Skin epidermis (tissue), 12 donors: ENCODE measurements at regions not wholly inside any gene's neighbourhood (a gene's known extent, or its start where the extent isn't known, plus 50 kb on each side); places are given as distances from the start of the nearest gene placed in this dataset.
A peak's percentile ranks its signal among the peaks of the same experiment; 100 is the strongest.

ENCODE experiments used
- H3K27ac ChIP-seq, 21 experiments: fragments of 200-600 bp; sonication (generic) in 11 of 21; one replicate each; pipeline ENCODE4 v1.5.0; 2020; ENCODE audit warnings: mild to moderate bottlenecking in 3 of 21, inconsistent platforms in 2 of 21, moderate library complexity in 2 of 21
- H3K4me3 ChIP-seq, 7 experiments: fragments of 200-600 bp; sonication (generic) in 2 of 7; one replicate each; pipeline ENCODE4 v1.5.0; 2020; ENCODE audit warnings: inconsistent platforms in 2 of 7, mild to moderate bottlenecking in 2 of 7, moderate library complexity in 1 of 7

DNA sequence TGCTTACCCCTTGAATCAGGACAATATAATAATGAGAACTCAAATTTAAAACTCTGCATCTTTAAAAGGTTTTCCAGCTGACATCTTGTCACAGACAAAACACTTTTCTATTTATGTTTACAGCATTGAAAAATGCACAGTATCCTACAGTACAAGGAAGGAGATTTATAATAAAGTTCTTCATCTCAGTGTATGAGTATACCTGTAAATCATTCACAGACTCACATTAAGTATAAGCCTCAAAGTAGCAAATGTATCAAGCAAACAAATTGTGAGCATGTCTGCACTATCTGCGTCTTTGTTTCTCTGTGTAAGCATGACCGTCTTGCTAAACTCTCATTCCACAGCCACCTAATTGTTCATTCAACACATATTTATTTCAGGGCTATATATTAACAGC, 52.8 kb downstream of the PPP1R2C start:
- Histone ChIP-seq H3K4me3 (no peak overlapping the region), H3K27ac (no peak overlapping the region)

DNA sequence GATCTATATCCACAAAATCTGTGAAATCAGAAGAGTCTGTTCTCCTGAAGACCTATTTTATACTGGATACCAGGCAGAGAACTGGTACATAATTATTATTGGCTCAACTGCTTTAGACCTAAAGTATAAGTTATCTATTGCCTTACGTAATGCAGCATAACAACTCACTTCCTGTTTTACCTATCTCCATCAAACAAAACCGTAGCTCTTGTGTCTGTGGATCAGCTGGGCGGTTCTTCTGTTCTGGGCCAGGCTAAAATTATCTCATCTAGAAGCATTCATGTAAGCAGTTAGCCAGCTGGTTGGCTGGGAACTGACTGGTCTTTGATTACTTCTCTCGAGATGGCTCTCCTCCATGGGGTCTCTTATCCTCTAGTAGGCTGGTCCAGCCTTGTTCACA, 57.8 kb downstream of the PPP1R2C start:
- Histone ChIP-seq H3K27ac (no peak overlapping the region), H3K4me3 (no peak overlapping the region)

DNA sequence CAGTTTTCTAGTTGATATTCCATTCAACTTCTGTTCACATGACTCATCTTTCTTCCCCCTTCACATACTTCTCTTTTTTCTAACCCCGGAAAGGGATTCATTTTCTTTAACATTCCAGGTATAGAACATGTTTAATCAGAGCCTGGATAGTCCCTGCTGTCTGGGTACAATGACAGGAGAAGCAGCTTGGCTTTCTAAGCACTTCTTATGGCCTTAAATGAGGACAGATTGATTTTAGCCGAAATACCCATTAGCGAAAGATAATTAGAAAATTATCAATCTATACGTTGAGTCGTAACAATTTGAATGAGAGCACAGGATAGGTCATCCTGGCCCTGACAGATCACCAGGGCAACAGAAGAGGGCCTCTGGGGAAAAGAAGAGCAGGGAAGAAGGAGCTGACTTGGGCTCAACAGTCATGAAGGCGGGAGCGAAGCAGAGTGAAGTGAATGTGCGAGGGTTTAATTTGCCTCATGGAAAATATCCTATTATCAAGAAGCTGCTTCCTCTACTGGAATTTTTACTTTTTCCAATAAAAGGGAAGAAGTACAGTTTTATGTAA, 62.2 kb downstream of the PPP1R2C start:
- Histone ChIP-seq H3K27ac (no peak overlapping the region), H3K4me3 (no peak overlapping the region)

DNA sequence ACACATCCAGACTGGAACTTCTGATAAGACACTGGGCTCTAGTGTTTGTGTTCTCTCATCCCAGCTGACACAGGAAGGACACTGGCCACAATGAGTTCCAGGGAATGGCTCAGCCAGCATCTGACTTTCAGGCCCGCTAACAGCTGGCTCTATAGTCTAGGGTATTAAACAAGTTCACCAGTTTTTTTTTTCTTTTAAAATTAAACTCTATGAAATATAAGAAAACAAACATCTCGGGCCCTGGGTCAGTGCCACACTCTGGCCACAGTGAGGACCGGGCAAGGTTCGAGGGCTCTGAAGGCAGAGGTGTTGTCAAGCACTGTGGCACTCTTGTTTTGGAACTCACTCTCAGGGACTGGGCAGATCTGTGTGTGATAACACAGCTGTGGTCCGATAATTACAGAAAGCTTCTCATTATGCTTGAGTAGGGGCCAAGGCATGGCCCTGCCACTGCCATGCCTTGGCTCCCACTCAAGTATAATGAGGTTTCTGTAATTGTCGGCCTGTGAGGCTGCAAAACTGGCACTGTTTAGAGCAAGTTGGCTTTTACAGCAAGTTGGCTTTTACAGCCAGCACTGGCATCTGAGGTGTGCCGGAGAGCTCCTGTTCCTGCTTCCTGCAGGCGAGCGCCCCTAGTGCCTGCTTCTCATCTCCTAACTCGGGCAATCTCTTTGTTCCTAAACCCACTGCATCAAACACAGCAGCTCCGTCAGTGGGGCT, 62.8 kb downstream of the PPP1R2C start:
- H3K27ac ChIP-seq, result peak overlapping the region in 1 of 21 experiments; percentile 44
- H3K4me3 ChIP-seq, result no peak overlapping the region

DNA sequence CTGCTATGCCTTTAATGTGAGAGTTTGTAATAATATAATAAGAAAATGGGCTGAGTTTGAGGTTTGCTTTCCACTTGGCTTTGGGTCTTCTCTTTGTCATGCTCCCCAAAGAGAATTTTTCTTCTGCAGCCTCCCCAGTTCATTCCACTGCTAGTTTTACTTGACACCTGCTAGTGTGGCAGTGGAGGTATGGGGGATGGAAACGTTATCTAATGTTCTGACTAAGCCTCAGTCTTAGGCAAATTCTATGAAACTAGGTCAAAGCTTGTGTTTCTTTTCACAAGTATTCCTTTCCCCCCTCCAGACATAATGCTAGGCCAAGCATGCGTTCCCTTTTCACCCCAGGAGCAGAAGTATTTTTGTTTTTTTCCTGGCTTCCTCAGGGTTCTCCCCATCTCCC, 67.5 kb downstream of the PPP1R2C start:
- no peak overlapping the region for H3K4me3 ChIP-seq
- H3K27ac ChIP-seq, result no peak overlapping the region

DNA sequence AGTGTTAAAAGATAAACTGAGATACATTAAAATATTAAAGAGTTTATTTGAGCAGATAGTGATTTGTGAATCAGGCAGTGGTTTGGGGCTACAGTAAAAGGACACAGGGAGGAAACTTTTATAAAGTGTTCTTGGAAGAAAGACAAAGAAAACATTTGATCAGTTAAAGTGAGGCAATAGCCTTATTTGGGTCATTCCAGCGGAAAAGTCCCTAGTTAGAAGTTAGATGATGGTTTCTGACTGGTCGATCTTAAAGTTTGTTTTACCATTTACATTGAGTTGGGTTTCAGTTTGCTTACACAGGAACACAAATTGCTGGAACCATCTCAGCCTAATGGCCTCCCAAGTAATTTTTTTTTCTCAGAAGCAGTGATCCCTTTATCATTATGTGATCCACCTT, 69.7 kb downstream of the PPP1R2C start:
- Histone ChIP-seq H3K4me3 (no peak overlapping the region), H3K27ac (no peak overlapping the region)

DNA sequence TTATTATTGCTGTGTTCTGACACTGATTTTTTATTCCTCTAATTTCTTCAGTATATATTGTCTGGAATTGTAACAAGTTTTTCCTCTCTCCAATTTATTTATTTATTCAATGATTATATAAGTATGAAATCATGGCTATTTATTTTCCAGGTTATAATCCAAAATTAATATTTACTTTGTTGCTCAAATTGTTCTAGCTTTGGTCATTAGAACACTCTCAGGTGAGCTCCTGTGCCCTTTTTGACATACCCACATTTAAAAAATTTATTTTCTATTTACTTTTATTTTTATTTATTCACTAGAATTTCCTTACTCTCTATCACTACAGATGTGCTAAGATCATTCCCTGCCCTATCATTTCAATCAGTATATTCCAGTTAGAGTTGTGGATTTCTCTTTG, 70.2 kb downstream of the PPP1R2C start:
- Histone ChIP-seq H3K27ac (no peak overlapping the region), H3K4me3 (no peak overlapping the region)

DNA sequence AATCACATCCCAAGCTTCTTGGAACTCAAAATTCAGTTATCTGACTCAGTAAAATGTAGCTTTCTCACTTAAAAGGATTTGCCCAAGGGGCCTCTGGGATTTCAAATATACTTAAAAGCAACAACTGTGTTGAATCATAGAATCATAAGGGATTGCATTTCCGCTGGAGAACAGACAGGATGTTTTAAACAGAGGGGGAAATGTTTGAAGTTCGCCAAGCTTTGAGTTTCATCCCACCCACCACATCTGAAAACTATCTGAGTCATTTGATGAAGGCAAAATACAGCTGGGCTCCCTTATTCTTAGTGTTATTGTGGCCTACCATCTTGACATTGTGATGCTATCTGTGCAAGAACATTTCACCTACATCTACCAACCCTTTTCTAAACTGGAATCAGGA, 73.5 kb downstream of the PPP1R2C start:
- Histone ChIP-seq H3K4me3 (no peak overlapping the region), H3K27ac (no peak overlapping the region)

DNA sequence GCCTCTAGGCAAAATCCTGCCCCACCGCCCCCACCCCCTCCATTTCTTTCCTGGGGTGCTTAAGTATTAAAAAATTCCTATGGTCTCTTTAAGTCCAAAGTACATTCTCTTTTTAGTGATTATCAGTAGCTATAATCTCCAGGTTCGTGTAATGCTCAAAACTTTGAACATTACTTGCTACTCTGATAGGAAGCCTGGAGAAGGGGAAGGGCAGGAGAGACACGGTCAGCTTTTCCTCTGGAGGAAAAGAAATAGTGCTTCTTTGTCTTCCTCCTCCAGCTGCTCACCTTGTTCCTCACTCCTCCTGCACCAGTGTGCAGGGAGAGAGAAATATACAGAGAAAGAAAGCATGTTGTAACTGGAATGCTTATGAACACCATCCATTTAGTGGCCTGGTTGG, 80.4 kb downstream of the PPP1R2C start:
- Histone ChIP-seq H3K27ac (no peak overlapping the region), H3K4me3 (no peak overlapping the region)

DNA sequence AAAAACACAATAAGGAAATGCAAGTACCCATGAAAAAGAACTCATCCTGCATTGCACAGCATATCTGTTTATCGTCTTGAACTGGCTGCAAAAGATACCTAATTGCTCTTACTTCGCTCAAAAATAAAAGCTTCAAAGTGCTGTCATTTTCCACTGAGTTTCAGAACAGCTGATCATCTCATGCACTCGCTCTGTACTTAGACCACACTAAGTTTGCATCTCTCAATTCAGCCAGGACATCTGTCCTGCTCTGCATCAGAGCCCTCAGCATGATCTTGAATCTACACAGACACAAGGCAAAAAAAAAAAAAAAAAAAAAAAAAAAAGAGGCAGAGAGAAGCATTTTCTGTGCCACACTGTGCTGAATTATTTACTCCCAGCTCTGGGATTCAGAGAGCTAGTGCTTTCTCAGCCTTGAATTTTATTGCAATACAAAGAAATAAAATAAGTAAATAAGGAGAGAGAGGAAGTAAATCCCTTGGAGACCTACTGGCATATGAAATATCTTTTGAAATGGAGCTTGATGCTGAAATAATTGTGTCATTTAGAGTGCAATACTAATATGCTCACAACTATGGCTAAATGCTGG, 81.3 kb downstream of the PPP1R2C start:
- Histone ChIP-seq H3K4me3 (no peak overlapping the region), H3K27ac (no peak overlapping the region)

DNA sequence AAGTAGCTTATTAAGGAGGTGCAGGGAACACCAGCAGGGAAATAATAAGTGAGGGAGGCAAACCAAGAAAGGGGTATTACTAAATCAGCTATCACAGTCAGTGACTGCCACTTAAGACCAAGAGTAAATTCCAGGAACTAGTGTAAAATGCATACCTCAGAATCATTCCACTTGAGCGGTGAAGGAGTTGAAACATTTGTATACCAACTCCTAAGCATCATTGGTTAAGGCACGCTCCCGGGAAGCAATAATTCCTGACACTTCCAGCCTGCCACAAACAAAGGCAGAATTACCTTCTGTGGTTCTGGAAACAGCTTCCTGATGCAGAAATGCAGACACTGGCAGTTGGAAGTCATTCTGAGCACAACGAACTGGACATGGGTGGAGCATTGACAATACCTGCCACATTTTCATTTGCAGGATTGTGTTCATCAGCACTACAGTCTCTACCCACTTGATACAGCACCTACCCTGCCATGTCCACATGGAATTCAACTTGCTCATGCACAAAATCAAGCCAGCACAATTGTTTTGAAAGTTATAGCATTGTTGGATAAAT, 82.1 kb downstream of the PPP1R2C start:
- H3K4me3 ChIP-seq, result no peak overlapping the region
- no peak overlapping the region for H3K27ac ChIP-seq

DNA sequence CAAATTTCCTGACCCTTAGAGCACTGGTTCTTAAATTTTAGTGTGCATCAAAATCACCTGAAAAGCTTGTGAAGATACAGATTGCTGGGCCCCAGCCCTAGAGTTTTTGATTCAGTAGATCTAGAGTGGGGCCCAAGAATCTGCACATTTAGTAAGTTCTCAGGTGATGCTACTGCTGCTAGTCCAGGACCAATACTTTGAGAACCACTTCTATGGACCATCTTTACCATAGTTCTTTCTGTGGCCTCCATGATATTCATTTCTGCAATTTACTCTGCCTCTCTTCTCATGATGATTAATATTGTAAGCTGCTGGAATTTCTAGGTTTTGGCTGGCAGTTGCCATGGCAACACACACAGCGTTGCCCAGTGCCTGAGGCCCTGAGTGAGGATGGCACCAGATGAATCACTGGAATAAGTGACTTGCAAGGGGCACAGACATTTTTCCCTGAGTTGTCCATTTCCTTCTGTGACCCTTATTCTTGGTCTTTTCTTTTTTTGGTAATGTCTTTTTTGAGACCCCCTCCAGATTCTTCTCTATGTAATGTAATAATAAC, 83.6 kb downstream of the PPP1R2C start:
- no peak overlapping the region for H3K4me3 ChIP-seq
- H3K27ac ChIP-seq, result no peak overlapping the region

DNA sequence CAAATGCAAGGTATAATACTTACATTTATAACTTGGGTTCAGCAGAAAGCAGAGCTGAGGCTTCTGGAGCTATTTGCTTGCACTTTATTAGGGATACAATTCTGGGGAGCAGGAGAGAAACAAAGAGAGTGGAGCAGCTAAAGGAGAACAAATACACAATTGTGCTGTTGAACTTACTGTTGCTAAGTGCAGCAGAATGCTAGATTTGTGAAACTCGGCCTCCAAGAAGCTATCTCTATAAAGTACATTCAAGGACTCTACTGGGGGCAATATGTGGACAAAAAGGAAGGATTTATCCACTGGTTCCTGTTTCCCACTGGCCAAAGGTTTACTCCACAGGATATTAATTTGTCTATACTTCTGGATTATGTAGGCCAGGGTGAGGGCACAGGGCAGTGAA, 86.8 kb downstream of the PPP1R2C start:
- H3K27ac ChIP-seq, result no peak overlapping the region
- H3K4me3 ChIP-seq, result no peak overlapping the region

DNA sequence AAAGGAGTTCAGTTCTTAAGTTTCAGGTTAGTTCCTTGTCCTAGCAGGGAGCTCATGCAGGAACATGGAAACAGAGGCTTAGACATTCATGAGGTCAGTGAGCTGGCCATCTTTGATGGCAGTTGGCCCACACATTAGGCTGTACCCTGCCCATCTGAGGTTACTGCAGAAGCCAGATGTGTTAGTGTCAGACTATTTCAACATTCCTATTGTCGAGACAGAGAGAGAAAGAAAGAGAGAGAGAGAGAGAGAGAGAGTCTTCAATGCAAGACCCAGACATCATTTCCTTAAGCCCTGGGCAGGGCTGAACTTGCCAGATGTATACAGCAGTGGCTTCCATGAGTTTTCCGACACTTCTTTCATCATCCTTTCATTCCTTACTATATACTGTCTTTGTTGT, 91.3 kb downstream of the PPP1R2C start:
- H3K27ac ChIP-seq, result no peak overlapping the region
- H3K4me3 ChIP-seq, result no peak overlapping the region

DNA sequence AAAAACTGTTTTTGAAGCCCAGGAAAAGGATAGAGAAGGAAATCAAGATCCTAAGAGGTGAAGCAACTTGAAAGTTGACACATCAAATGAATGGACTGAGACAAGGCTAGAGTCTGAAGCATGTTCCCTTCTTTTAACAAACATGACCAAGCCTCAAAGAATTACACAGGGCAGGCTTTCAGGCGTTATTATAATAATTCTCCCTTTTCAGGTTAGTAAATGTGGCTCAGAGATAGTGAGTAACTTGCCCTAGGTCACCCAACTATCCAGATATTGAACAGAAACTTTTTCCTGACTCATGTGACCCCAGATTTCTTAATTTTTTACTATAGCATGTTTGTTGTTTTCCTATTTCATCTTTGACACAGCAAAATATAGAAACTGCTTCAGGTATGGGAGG, 91.7 kb downstream of the PPP1R2C start:
- no peak overlapping the region for H3K4me3 ChIP-seq

DNA sequence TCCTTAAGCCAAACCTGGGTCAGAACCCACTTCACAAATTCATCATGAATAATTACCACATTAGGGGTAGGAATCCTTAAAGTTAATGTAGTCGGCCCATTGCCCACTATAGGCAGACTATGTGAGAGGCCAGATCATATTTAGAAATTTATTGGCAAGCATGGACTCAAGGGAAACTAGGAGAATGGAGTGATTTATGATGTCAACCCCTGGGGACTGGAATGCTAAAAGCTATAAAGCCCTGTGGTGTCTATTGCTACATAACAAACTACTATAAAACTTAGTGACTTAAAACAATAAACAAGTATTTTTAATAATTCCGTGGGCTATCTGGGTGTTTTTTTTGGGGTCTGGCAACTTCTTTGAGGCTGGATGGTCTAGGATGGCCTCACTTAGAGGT, 93.9 kb downstream of the PPP1R2C start:
- Histone ChIP-seq H3K4me3 (no peak overlapping the region), H3K27ac (no peak overlapping the region)

More for the DNA sequence above, 91.7 kb downstream of the PPP1R2C start:
- no peak overlapping the region for H3K27ac ChIP-seq

DNA sequence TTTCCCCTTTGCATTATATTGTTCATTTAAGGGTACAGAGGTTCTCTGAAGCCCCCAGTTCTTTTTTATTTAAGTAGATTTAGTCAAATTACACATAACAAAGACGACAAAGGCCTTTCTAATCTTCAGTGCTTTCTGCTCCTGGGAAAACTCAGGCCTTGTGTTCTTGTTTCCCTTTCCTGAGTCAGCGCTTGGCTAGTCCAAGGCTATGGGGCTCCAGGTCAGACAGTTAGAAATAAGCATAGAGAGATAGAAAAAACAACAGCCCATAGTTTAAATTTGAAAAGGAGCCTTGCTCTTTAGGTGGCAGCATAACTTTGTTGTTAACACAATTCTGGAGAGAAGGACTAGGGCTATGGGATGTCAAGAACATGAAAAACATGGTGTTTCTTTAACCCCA, 97.3 kb downstream of the PPP1R2C start:
- H3K4me3 ChIP-seq, result no peak overlapping the region
- no peak overlapping the region for H3K27ac ChIP-seq

DNA sequence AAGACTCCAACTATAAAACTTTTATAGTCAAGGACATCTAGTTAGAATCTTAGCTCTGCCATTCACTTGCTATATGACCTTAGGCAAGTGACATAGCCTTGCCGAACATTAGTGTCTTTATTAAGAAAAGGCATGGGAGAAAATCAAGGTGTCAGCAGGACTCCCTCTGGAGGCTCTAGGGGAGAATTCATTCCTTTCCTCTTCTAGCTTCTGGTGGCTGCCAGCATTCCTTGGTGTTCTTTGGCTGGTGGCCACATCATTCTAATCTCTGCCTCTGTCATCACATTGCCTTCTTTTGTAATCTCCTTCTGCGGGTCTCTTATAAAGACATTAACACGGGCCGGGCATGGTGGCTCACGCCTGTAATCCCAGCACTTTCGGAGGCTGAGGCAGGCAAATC, 99.8 kb downstream of the PPP1R2C start:
- Histone ChIP-seq H3K4me3 (no peak overlapping the region), H3K27ac (no peak overlapping the region)

DNA sequence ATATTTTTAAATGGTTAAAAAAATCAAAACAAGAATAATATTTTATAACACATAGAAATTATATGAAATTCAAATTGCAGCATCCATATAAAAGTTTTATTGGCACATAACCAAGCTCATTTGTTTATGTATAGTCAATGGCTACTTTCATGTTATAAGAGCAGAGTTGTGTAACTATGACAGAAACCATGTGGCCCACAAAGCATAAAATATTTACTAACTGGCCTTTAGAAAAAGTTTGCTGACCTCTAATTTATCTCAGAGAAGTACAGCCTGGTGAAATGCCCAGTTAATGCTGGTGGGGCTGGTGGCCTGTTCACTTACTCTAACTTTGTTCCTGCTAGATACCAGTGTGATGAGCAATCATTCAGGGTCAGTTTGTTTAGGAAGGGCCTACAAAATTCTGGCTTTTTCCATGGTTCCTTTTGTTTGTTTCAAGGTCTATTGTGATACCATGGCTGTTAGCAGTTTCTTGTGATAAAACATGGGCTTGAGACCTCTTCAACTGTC, 104.6 kb downstream of the PPP1R2C start:
- H3K27ac ChIP-seq, result no peak overlapping the region
- H3K4me3 ChIP-seq, result no peak overlapping the region

DNA sequence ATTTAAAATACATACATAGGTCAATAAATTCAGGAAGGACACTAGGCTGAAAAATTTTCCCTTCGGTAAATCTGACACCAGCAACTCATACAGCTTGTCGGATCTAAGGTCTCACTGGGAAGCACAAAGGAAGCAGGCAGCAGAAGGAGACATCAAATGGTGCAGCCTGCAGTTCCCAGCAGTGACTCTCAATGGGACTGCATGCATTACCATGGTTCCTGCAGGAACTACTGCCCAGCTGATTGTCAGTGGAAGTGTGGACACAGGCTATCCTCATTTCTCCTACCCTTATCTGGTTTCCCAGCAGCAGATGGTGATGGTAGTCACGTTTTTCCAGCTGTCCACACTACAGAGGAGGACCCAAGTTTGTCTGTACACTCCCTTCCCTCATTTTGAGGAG, 113.3 kb downstream of the PPP1R2C start:
- no peak overlapping the region for H3K27ac ChIP-seq
- no peak overlapping the region for H3K4me3 ChIP-seq

DNA sequence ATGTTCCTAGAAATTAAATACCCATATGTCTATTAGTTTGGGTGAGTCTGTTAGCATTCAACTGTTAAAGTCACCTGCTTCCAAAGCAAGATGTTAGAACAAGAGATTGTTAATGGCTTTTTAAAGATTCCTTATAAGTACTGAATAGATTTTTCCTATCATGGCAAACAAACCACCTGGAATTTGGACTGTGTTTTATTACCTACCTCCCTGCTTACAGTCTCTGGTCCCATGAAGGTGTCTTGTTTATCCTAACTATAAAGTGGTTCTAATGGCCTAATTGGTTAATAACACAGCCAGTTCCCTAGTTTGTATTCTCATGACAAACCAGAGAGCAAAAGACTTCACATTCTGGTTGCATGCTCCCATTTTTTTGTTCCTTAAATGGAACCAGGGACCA, 149.5 kb downstream of the PPP1R2C start:
- Histone ChIP-seq H3K27ac (no peak overlapping the region), H3K4me3 (no peak overlapping the region)
